MCF 10A (cell line): ENCODE measurements at regions not wholly inside any gene's neighbourhood (a gene's known extent, or its start where the extent isn't known, plus 50 kb on each side); places are given as distances from the start of the nearest gene placed in this dataset.

Experiments used
- BruUV-seq: library from RNA; stranded (reverse); fragments of 400-500 nt; replicated peaks from 2 replicates; lab custom pipeline; 2021; lab: Mats Ljungman, UMichigan
- CTCF ChIA-PET: fragments of 300-600 bp; sonication (Branson Sonifier 250); formaldehyde crosslinking; extraction: SDS; loops from one replicate; lab custom pipeline; 2021; ENCODE audit warnings: antibody characterized with exemption, inconsistent platforms; lab: Yijun Ruan, JAX
- POLR2A ChIA-PET: fragments of 300-600, 350-650 bp; sonication (Branson Sonifier 250); formaldehyde crosslinking; extraction: SDS; loops from one replicate; lab custom pipeline; 2020; ENCODE audit warnings: antibody characterized with exemption, inconsistent platforms; lab: Yijun Ruan, JAX
- DNase-seq: peaks from one replicate; pipeline ENCODE4 v3.0.0-alpha.2; 2018; ENCODE audit not compliant: unreplicated experiment
- H3K27ac Mint-ChIP-seq: one replicate; pipeline ENCODE4 v1.8.0; 2022; ENCODE audit warnings: mild to moderate bottlenecking, low read depth, mixed read lengths; ENCODE audit not compliant: unreplicated experiment
- H3K27me3 Mint-ChIP-seq: one replicate; pipeline ENCODE4 v1.8.0; 2022; ENCODE audit warnings: mixed read lengths; ENCODE audit not compliant: insufficient read depth, unreplicated experiment
- H3K36me3 Mint-ChIP-seq: one replicate; pipeline ENCODE4 v1.8.0; 2022; ENCODE audit warnings: mild to moderate bottlenecking, moderate library complexity, mixed read lengths; ENCODE audit not compliant: insufficient read depth, unreplicated experiment
- H3K4me1 Mint-ChIP-seq: one replicate; pipeline ENCODE4 v1.8.0; 2022; ENCODE audit warnings: mixed read lengths; ENCODE audit not compliant: insufficient read depth, unreplicated experiment
- H3K4me3 Mint-ChIP-seq: one replicate; pipeline ENCODE4 v1.8.0; 2022; ENCODE audit warnings: mild to moderate bottlenecking, moderate library complexity, mixed read lengths; ENCODE audit not compliant: unreplicated experiment
- H3K9me3 Mint-ChIP-seq: one replicate; pipeline ENCODE4 v1.8.0; 2022; ENCODE audit warnings: mixed read lengths; ENCODE audit not compliant: unreplicated experiment
- CTCF ChIP-seq: fragments of 200-600 bp; IDR thresholded peaks from one replicate; pipeline ENCODE4 v1.8.0; 2022; ENCODE audit warnings: antibody characterized with exemption, mild to moderate bottlenecking; ENCODE audit not compliant: unreplicated experiment
- intact Hi-C: fragments of 100-400 bp; cut with micrococcal nuclease; formaldehyde crosslinking; loops from 2 replicates; pipeline ENCODE4 v1.14.1; 2022

GRCh38 chr6:165863801-165864200 lies 200.8 kb upstream of the PDE10A start:
- DNase-seq, result no peak
- H3K9me3 Mint-ChIP-seq, result peaks cover under 1% of the 10 kb centered on the region
- no peak overlapping the region for H3K4me3 Mint-ChIP-seq
- ChIA-PET CTCF (interaction anchor here (1.5 kb wide), 1 partner anchor 13 kb away, joined by 5 read pairs; no protein-coding TSS in a partner anchor), POLR2A (no interaction called here)
- peaks cover 26% of the 10 kb centered on the region for H3K27me3 Mint-ChIP-seq
- TF ChIP-seq CTCF, result no peak
- intact Hi-C loops, result no loop called here
- no TSS peak for BruUV-seq
- H3K4me1 Mint-ChIP-seq, result no peaks in the 10 kb centered on the region
- no peaks in the 10 kb centered on the region for H3K36me3 Mint-ChIP-seq
- no peak overlapping the region for H3K27ac Mint-ChIP-seq

GRCh38 chr6:165862813-165863212 lies 199.8 kb upstream of the PDE10A start:
- no peak overlapping the region for H3K4me3 Mint-ChIP-seq
- ChIA-PET POLR2A (no interaction called here), CTCF (interaction anchor here (0.7 to 2.4 kb wide), 2 partner anchors 12 to 286 kb away, joined by 4 to 8 read pairs; no protein-coding TSS in a partner anchor)
- BruUV-seq, result no TSS peak
- no peak for TF ChIP-seq CTCF
- H3K27ac Mint-ChIP-seq, result no peak overlapping the region
- no peak for DNase-seq
- no peaks in the 10 kb centered on the region for H3K36me3 Mint-ChIP-seq
- H3K4me1 Mint-ChIP-seq, result no peaks in the 10 kb centered on the region
- peaks cover 26% of the 10 kb centered on the region for H3K27me3 Mint-ChIP-seq
- no peaks in the 10 kb centered on the region for H3K9me3 Mint-ChIP-seq
- intact Hi-C loops, result no loop called here

GRCh38 chr6:165861226-165861625 lies 198.2 kb upstream of the PDE10A start:
- intact Hi-C loops, result no loop called here
- no peaks in the 10 kb centered on the region for H3K36me3 Mint-ChIP-seq
- POLR2A ChIA-PET, result no interaction called here
- CTCF ChIA-PET, result interaction anchor here (1.1 to 2.4 kb wide), 2 partner anchors 11 to 421 kb away, joined by 8 to 10 read pairs; no protein-coding TSS in a partner anchor
- H3K9me3 Mint-ChIP-seq, result no peaks in the 10 kb centered on the region
- no peaks in the 10 kb centered on the region for H3K4me1 Mint-ChIP-seq
- no peak for DNase-seq
- H3K27ac Mint-ChIP-seq, result no peak overlapping the region
- peaks cover 26% of the 10 kb centered on the region for H3K27me3 Mint-ChIP-seq
- no TSS peak for BruUV-seq
- TF ChIP-seq CTCF, result no peak
- no peak overlapping the region for H3K4me3 Mint-ChIP-seq

GRCh38 chr6:165858586-165858985 lies 195.5 kb upstream of the PDE10A start:
- no peak for DNase-seq
- Mint-ChIP-seq H3K27me3 (peaks cover 11% of the 10 kb centered on the region), H3K4me3 (no peak overlapping the region), H3K27ac (no peak overlapping the region), H3K36me3 (no peaks in the 10 kb centered on the region), H3K4me1 (no peaks in the 10 kb centered on the region), H3K9me3 (no peaks in the 10 kb centered on the region)
- TF ChIP-seq CTCF, result no peak
- intact Hi-C loops, result no loop called here
- ChIA-PET POLR2A (no interaction called here), CTCF (interaction anchor here (0.5 to 1.6 kb wide), 5 partner anchors 9 to 1360 kb away, joined by 3 to 5 read pairs (median 4); no protein-coding TSS in a partner anchor)
- BruUV-seq, result no TSS peak
